Chondrocyte (in vitro differentiated cells): ENCODE measurements at regions not wholly inside any gene's neighbourhood (a gene's known extent, or its start where the extent isn't known, plus 50 kb on each side); places are given as distances from the start of the nearest gene placed in this dataset.

ENCODE experiments used
- DNase-seq: peaks from one replicate; pipeline ENCODE4 v3.0.0; 2021; ENCODE audit warnings: mixed read lengths, low spot score
- H3K27ac Mint-ChIP-seq: one replicate; pipeline ENCODE4 v1.8.0; 2021; ENCODE audit warnings: mild to moderate bottlenecking, moderate library complexity, mixed read lengths; ENCODE audit not compliant: unreplicated experiment
- H3K27me3 Mint-ChIP-seq: 2 replicates; pipeline ENCODE4 v1.8.0; 2021; ENCODE audit warnings: low read depth, mixed read lengths
- H3K36me3 Mint-ChIP-seq: 2 replicates; pipeline ENCODE4 v1.8.0; 2021; ENCODE audit warnings: low read depth, mixed read lengths
- H3K4me1 Mint-ChIP-seq: 2 replicates; pipeline ENCODE4 v1.8.0; 2021; ENCODE audit warnings: low read depth, mild to moderate bottlenecking, mixed read lengths
- H3K4me3 Mint-ChIP-seq: one replicate; pipeline ENCODE4 v1.8.0; 2021; ENCODE audit warnings: mild to moderate bottlenecking, moderate library complexity, mixed read lengths; ENCODE audit not compliant: unreplicated experiment
- H3K9me3 Mint-ChIP-seq: 2 replicates; pipeline ENCODE4 v1.8.0; 2021; ENCODE audit warnings: low read depth, mixed read lengths
- TF ChIP-seq, protein P1 (sequence below): fragments of 200-600 bp; sonication (generic); IDR thresholded peaks from 2 replicates; pipeline ENCODE4 v1.5.0; 2021; ENCODE audit warnings: antibody characterized with exemption, mild to moderate bottlenecking, moderate library complexity

DNA sequence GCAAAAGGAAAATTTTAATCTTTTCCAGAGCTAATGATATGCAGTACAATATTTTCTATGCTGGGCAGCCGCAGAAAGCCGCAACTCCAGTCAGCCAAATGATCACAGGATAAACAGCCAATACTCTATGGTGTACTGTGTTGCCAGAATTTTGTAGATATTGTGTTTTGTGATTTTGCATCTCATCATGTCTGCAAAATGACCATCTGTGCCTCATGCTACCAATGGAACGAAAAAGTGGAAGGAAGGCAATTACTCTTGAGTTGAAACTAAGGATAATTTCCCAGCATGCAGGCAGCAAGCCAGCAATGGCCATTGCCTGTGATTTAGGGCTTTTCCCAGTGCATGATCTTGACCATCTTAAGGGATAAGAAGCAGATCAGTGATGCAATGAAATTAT lies 891.9 kb downstream of the PLOD2 start:
- TF ChIP-seq, protein P1, sequence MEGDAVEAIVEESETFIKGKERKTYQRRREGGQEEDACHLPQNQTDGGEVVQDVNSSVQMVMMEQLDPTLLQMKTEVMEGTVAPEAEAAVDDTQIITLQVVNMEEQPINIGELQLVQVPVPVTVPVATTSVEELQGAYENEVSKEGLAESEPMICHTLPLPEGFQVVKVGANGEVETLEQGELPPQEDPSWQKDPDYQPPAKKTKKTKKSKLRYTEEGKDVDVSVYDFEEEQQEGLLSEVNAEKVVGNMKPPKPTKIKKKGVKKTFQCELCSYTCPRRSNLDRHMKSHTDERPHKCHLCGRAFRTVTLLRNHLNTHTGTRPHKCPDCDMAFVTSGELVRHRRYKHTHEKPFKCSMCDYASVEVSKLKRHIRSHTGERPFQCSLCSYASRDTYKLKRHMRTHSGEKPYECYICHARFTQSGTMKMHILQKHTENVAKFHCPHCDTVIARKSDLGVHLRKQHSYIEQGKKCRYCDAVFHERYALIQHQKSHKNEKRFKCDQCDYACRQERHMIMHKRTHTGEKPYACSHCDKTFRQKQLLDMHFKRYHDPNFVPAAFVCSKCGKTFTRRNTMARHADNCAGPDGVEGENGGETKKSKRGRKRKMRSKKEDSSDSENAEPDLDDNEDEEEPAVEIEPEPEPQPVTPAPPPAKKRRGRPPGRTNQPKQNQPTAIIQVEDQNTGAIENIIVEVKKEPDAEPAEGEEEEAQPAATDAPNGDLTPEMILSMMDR, result no peak
- no peak overlapping the region for H3K27ac Mint-ChIP-seq
- no peak overlapping the region for H3K4me3 Mint-ChIP-seq
- H3K4me1 Mint-ChIP-seq, result no peaks in the 10 kb centered on the region
- H3K36me3 Mint-ChIP-seq, result no peaks in the 10 kb centered on the region
- DNase-seq, result no peak
- H3K9me3 Mint-ChIP-seq, result peaks cover 11% of the 10 kb centered on the region
- H3K27me3 Mint-ChIP-seq, result no peaks in the 10 kb centered on the region

DNA sequence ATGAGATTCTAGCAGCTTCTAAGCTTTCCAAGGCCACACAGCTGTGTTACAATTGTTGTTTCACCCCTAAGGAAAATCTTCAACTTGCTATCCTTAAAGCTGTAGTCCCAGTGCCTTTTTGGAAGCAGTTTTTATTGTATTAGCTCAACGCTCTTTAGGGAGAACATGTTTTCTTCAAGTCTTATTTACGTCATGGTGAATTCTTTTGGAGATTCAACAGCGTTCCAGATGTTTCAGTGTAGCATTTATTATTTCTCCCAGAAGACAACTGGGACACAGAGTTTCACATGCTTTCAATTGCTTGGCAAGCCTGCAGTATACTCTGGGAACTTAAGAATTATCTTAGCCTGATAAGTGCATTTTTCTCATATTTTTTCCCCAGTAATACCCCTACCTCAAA lies 888.3 kb downstream of the PLOD2 start:
- peaks cover 22% of the 10 kb centered on the region for H3K9me3 Mint-ChIP-seq
- no peaks in the 10 kb centered on the region for H3K4me1 Mint-ChIP-seq
- H3K36me3 Mint-ChIP-seq, result peaks cover 3% of the 10 kb centered on the region
- no peak for DNase-seq
- H3K4me3 Mint-ChIP-seq, result no peak overlapping the region
- H3K27me3 Mint-ChIP-seq, result no peaks in the 10 kb centered on the region
- TF ChIP-seq, protein P1, result no peak
- no peak overlapping the region for H3K27ac Mint-ChIP-seq

DNA sequence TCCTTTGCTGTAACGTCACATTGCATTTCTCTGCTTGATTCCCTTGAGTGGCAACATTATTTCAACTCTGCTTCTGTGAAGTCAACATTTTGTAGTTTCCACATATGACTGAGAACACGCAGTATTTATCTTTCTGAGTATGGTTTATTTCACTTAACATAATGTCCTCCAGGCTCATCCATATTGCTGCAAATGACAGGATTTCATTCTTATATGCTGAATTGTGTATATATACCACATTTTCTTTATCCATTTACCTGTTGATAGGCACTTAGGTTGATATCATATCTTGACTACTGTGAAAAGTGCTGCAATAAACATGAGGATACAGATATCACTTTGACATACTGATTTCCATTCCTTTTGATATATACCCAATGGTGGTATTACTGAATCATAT lies 878.5 kb downstream of the PLOD2 start:
- Mint-ChIP-seq H3K27me3 (no peaks in the 10 kb centered on the region), H3K36me3 (no peaks in the 10 kb centered on the region), H3K4me3 (no peak overlapping the region), H3K4me1 (no peaks in the 10 kb centered on the region), H3K9me3 (peaks cover 6% of the 10 kb centered on the region), H3K27ac (no peak overlapping the region)
- DNase-seq, result no peak
- TF ChIP-seq, protein P1, result no peak

DNA sequence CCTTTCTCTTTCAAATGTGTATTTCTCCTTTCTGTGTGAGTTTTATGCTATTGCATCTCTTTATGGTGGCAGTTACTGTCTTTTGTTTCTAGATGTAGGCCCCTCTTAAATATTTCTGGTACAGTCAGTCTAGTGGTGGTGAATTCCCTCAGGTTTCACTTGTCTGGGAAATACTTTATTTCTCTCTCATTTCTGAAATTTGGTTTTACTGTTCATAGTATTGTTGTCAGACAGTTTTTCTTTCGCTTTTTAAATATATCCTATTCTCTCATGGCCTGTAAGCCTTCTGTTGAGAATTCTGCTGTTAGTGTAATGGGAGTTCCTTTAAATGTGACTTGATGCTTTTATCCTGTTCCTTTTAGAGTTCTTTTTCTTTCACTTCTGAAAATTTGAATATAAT lies 874.0 kb downstream of the PLOD2 start:
- Mint-ChIP-seq H3K27ac (no peak overlapping the region), H3K4me1 (no peaks in the 10 kb centered on the region), H3K36me3 (no peaks in the 10 kb centered on the region), H3K27me3 (no peaks in the 10 kb centered on the region), H3K9me3 (no peaks in the 10 kb centered on the region), H3K4me3 (no peak overlapping the region)
- TF ChIP-seq, protein P1, result no peak
- DNase-seq, result no peak

DNA sequence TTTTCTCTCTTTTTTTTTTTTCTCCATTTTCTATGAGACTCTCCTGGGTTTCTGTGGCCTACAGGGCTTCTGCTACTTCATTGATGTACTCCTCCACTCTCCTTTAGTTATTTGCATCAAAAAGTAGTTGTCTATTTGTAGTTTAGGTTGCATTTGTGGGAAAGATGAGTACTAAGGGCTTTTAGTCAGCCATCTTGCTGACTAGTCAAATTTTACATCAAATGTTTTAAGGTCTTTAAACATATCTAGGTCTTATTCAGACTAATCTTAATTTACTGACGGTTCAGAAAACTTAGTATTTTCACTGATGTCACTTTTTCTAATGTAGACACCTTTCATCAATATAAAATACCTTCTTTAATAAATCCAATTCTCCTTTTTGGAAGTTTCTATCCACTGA lies 871.0 kb downstream of the PLOD2 start:
- no peaks in the 10 kb centered on the region for H3K36me3 Mint-ChIP-seq
- TF ChIP-seq, protein P1, result no peak

More for the DNA sequence above, 871.0 kb downstream of the PLOD2 start:
- Mint-ChIP-seq H3K27ac (no peak overlapping the region), H3K9me3 (no peaks in the 10 kb centered on the region), H3K4me1 (no peaks in the 10 kb centered on the region), H3K4me3 (no peak overlapping the region), H3K27me3 (no peaks in the 10 kb centered on the region)
- no peak for DNase-seq
